Left lung (tissue), 4 donors: ENCODE measurements at regions not wholly inside any gene's neighbourhood (a gene's known extent, or its start where the extent isn't known, plus 50 kb on each side); places are given as distances from the start of the nearest gene placed in this dataset.

Experiments used
- ATAC-seq: fragments of 200-7000 bp; cut with Tn5 transposase; one replicate; pipeline ENCODE4 v1.9.1; 2020; ENCODE audit warnings: moderate library complexity
- DNase-seq, 4 donors: peaks; one replicate each; pipeline ENCODE4 v3.0.0-alpha.2; 2013 to 2020
- H3K27ac ChIP-seq, 2 donors: fragments of 200-600 bp; sonication (generic) in 1 of 2; one replicate each; pipeline versions ENCODE4 v1.5.0 to v1.8.0; 2020 to 2021
- H3K27me3 ChIP-seq, 2 donors: fragments of 200-600 bp; sonication (generic) in 1 of 2; one replicate each; pipeline versions ENCODE4 v1.5.0 to v1.8.0; 2020 to 2021
- H3K36me3 ChIP-seq, 2 donors: fragments of 200-600 bp; sonication (generic) in 1 of 2; one replicate each; pipeline versions ENCODE4 v1.5.0 to v1.8.0; 2020 to 2021
- H3K4me1 ChIP-seq, 2 donors: fragments of 200-600 bp; one replicate each; pipeline ENCODE4 v1.8.0; 2021
- H3K4me3 ChIP-seq, 2 donors: fragments of 200-600 bp; sonication (generic) in 1 of 2; one replicate each; pipeline versions ENCODE4 v1.5.0 to v1.8.0; 2020 to 2021; ENCODE audit warnings: mild to moderate bottlenecking in 1 of 2
- H3K9me3 ChIP-seq, 2 donors: fragments of 200-600 bp; sonication (generic) in 1 of 2; one replicate each; pipeline versions ENCODE4 v1.5.0 to v1.8.0; 2020 to 2021
- intact Hi-C, 2 donors: fragments of 100-400 bp; cut with DNase I; formaldehyde crosslinking; loops; one replicate each; pipeline versions ENCODE4 v1.11.2 to v1.14.2; 2022
- TF ChIP-seq, protein P1 (sequence below), 2 donors: fragments of 200-600 bp; sonication (generic) in 1 of 2; IDR thresholded peaks; one replicate each; pipeline versions ENCODE4 v1.5.0 to v1.8.0; 2021; ENCODE audit warnings: antibody characterized with exemption in 2 of 2
- donor health status: DM: no; HTN: yes; CAD: no.
- donor health status: DM: no; HTN: no; CAD: no.

DNA sequence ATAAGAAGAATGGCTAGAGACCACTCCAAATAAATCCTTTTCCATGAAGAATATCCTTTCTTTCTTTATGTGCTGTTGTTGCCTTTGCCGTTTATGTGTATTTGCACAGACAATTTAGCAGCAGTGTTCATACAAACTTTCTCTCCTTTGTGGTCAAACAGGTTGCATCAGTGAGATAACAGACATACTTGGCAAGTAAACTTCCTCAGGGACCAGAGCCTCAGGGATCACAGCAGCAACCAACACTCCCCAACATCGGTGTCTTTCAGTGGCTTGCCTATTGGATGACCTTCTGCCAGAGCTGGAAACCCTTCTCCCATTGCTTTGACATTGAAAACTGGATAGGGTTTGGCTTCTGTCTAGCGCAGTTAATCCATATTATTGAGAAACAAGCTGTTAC lies 252.2 kb downstream of the BTG1 start:
- Histone ChIP-seq H3K36me3 (no peaks in the 10 kb centered on the region), H3K27ac (no peak overlapping the region)

DNA sequence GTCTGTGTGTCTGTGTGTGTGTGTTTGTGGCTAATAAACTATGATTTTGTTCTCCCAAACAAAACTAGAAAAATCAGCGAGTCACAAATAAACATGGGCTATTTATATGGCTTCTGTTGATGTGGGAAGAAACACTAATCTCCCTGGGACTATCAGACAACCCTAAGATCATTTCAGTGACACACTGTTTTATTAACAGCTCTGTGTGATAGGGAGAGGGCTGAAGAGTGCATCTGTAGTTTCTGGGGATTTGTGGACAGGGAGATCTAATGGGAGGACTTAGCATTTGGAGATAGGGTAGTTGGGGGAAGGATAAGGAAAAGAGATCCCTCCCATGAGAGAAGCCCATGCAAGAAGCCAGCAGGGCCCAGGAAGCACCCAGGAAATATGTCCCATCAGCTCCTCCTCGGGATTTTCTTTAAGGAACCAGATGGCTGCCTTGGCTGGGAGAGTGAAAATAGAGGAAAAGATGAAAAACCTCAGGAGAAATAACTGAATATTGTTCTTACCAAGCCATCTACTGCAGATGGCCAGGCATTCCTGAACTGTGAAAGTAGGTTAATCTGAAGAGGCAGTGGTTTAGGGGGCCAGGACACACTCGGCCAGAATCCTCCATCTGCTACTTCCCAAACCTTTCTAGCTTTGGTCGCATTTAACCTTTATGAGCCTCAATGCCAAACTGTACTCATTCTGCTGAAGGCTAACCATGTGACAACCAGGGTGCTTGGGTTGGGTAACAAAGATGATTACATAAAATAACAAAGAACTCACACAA lies 253.4 kb downstream of the BTG1 start:
- Histone ChIP-seq H3K4me3 (no peak overlapping the region), H3K27ac (no peak overlapping the region), H3K9me3 (no peaks in the 10 kb centered on the region), H3K27me3 (no peaks in the 10 kb centered on the region), H3K4me1 (no peaks in the 10 kb centered on the region), H3K36me3 (no peaks in the 10 kb centered on the region)
- ATAC-seq (no peak), DNase-seq (no peak)
- intact Hi-C loops, result no loop called here
- TF ChIP-seq, protein P1, sequence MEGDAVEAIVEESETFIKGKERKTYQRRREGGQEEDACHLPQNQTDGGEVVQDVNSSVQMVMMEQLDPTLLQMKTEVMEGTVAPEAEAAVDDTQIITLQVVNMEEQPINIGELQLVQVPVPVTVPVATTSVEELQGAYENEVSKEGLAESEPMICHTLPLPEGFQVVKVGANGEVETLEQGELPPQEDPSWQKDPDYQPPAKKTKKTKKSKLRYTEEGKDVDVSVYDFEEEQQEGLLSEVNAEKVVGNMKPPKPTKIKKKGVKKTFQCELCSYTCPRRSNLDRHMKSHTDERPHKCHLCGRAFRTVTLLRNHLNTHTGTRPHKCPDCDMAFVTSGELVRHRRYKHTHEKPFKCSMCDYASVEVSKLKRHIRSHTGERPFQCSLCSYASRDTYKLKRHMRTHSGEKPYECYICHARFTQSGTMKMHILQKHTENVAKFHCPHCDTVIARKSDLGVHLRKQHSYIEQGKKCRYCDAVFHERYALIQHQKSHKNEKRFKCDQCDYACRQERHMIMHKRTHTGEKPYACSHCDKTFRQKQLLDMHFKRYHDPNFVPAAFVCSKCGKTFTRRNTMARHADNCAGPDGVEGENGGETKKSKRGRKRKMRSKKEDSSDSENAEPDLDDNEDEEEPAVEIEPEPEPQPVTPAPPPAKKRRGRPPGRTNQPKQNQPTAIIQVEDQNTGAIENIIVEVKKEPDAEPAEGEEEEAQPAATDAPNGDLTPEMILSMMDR (IDR thresholded peaks at IDR 0.05), result no peak

More for the DNA sequence above, 252.2 kb downstream of the BTG1 start:
- ATAC-seq (no peak), DNase-seq (no peak)
- Histone ChIP-seq H3K27me3 (no peaks in the 10 kb centered on the region), H3K4me3 (no peak overlapping the region), H3K9me3 (no peaks in the 10 kb centered on the region), H3K4me1 (no peaks in the 10 kb centered on the region)
- intact Hi-C loops, result no loop called here
- TF ChIP-seq, protein P1 (IDR thresholded peaks at IDR 0.05), result no peak

DNA sequence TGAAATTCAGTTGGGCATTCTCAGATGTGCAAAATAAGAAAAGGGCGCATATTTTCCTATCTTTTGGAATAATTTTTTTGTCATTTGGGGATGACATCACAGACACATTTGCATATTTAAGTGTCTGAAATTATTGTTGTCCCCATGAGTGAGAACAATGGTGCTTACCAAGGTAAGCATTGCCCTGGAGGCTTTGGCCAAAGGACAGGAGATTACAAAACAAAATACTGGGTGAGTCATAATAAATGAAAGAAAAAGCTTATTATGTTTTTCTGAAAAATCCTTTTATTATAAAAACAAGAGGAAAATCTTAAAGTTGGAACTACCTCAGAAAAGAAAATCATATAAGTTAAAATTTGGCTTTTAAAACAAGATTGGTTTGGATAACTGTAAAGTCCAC lies 254.9 kb downstream of the BTG1 start:
- intact Hi-C loops, result no loop called here
- H3K36me3 ChIP-seq, result no peaks in the 10 kb centered on the region
- TF ChIP-seq, protein P1 (IDR thresholded peaks at IDR 0.05), result no peak
- H3K4me1 ChIP-seq, result no peaks in the 10 kb centered on the region
- ATAC-seq, result no peak
- no peak overlapping the region for H3K27ac ChIP-seq
- no peak for DNase-seq
- H3K9me3 ChIP-seq, result no peaks in the 10 kb centered on the region
- no peaks in the 10 kb centered on the region for H3K27me3 ChIP-seq
- no peak overlapping the region for H3K4me3 ChIP-seq

DNA sequence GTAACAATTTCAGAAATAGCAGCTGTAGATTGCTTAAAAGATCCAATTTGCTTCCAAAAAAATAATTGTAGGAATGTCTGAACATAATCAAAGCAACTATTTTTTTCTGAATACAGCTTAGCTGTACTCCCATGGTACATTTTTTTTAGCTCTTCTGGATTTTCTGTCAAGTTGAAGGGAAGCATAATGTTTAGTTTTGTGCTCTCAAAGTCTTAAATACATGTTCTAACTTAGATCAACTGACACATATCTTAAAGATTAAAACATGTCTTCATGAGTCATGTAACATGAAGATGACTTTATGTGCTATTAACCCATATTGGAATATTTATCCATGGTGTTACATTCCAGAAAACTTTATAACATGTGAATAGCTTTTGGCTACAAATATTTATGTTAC lies 255.7 kb downstream of the BTG1 start:
- intact Hi-C loops, result no loop called here
- TF ChIP-seq, protein P1 (IDR thresholded peaks at IDR 0.05), result no peak

DNA sequence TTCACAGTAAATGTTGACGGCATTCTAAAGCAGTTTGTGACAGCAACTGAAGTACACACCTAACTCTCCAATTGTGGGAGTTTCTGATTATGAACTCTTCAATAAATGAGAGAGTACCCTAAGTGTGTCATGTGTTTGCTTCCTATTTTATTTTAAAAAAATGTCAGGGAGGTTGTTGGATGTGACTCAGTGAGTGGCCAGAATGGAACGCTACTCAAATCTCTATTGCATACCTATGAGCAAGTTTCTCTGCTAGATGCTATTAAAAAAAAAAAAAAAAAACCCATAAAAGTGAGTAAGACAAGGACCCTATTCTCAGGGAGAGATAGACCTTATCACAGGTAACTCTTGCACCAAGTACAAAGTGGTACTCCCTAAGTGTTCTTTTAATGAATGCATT lies 256.6 kb downstream of the BTG1 start:
- Histone ChIP-seq H3K27me3 (no peaks in the 10 kb centered on the region), H3K27ac (no peak overlapping the region), H3K4me1 (no peaks in the 10 kb centered on the region), H3K36me3 (no peaks in the 10 kb centered on the region), H3K9me3 (no peaks in the 10 kb centered on the region), H3K4me3 (no peak overlapping the region)
- no peak for DNase-seq
- TF ChIP-seq, protein P1 (IDR thresholded peaks at IDR 0.05), result no peak
- ATAC-seq, result peak; percentile 32
- intact Hi-C loops, result no loop called here

More for the DNA sequence above, 255.7 kb downstream of the BTG1 start:
- H3K4me3 ChIP-seq, result no peak overlapping the region
- H3K27ac ChIP-seq, result no peak overlapping the region
- no peaks in the 10 kb centered on the region for H3K36me3 ChIP-seq
- no peaks in the 10 kb centered on the region for H3K27me3 ChIP-seq
- ATAC-seq (no peak), DNase-seq (no peak)
- no peaks in the 10 kb centered on the region for H3K9me3 ChIP-seq
- no peaks in the 10 kb centered on the region for H3K4me1 ChIP-seq
